ENCODE measurements at regions not wholly inside any gene's neighbourhood (a gene's known extent, or its start where the extent isn't known, plus 50 kb on each side); places are given as distances from the start of the nearest gene placed in this dataset.

DNA sequence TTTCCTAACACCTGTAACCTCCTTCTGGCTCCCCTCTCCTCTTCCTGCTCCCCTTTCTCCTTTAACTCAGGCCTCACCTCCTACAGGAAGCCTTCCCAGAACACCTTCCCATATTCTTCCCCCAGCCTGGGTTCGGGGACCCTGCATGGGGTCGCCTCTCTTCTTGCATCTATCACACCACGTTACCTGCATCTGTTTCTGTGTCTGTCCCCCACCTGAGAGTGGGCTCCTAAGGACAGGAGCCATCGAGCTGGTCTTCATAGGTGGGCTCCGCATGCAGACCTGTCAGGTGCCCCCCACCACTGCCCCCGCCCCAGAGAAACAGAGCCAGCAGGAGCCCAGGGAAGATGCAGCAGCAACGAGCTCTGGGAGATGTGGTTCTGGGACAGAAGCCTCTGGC, 123.2 kb upstream of the GLI2 start:
- no peak for DNase-seq (ENCODE audit: low read depth in 1 of 2, low spot score in 2 of 2)

More for the DNA sequence above, 123.2 kb upstream of the GLI2 start:
- Histone ChIP-seq H2AFZ (ENCODE audit: low read length) (no peak overlapping the region), H2BK12ac (ENCODE audit: low read depth, low read length) (no peak overlapping the region), H3K23me2 (ENCODE audit: low read depth, low read length) (no peaks in the 10 kb centered on the region), H3K56ac (replicated peaks; ENCODE audit: insufficient read length, low read depth, low read length) (no peak overlapping the region), H3K18ac (ENCODE audit: extremely low read depth, low read length) (no peak overlapping the region), H4K91ac (replicated peaks; ENCODE audit: insufficient read length, low read length) (no peak overlapping the region), H3K79me1 (ENCODE audit: low read depth, low read length) (no peaks in the 10 kb centered on the region), H3K79me2 (ENCODE audit: control insufficient read depth in 1 of 2, insufficient read depth in 2 of 2, low read length in 2 of 2) (no peaks in the 10 kb centered on the region), H3K4ac (replicated peaks; ENCODE audit: insufficient read length, low read depth, low read length) (no peak overlapping the region), H3K9ac (replicated peaks in 1 of 4; ENCODE audit: extremely low read depth in 1 of 4, low read depth in 3 of 4, low read length in 3 of 4) (no peak overlapping the region), H3K23ac (ENCODE audit: insufficient read length) (no peak overlapping the region), H3K27ac (ENCODE audit: low read depth, low read length) (no peak overlapping the region), H2AK5ac (ENCODE audit: low read depth, low read length) (no peak overlapping the region), H4K8ac (ENCODE audit: extremely low read depth, insufficient read depth, low read length) (no peak overlapping the region; the same call in 1 of the 2 replicates), H3K36me3 (ENCODE audit: control insufficient read depth in 2 of 4, insufficient read depth in 4 of 4, low read length in 3 of 4) (no peaks in the 10 kb centered on the region), H2BK120ac (replicated peaks; ENCODE audit: low read depth, low read length) (no peak overlapping the region), H3K4me3 (ENCODE audit: extremely low read depth in 1 of 4, insufficient read depth in 2 of 4, low read depth in 3 of 4, low read length in 4 of 4) (no peak overlapping the region), H3K9me3 (ENCODE audit: insufficient read depth in 2 of 2, low read depth in 1 of 2, low read length in 1 of 2) (no peaks in the 10 kb centered on the region), H4K20me1 (replicated peaks in 1 of 2; ENCODE audit: control insufficient read depth in 1 of 2, insufficient read depth in 2 of 2, low read length in 2 of 2) (no peaks in the 10 kb centered on the region), H2BK5ac (ENCODE audit: low read depth, low read length) (no peak overlapping the region), H4K5ac (ENCODE audit: insufficient read length, low read depth, low read length) (no peak overlapping the region), H2BK15ac (ENCODE audit: low read length) (no peak overlapping the region), H3K4me1 (replicated peaks in 1 of 4; ENCODE audit: control insufficient read depth in 3 of 4, insufficient read depth in 4 of 4, low read length in 3 of 4) (peaks cover 0 to 3% (median under 1%) of the 10 kb centered on the region in 4 experiments; a peak in 2 of 7 replicates), H2BK20ac (ENCODE audit: low read length) (no peak overlapping the region), H3K4me2 (ENCODE audit: insufficient read depth in 1 of 2, low read depth in 2 of 2, low read length in 2 of 2) (no peak overlapping the region), H3K14ac (ENCODE audit: insufficient read length) (no peak overlapping the region), H3K27me3 (replicated peaks in 1 of 4; ENCODE audit: control insufficient read depth in 3 of 4, extremely low read depth in 1 of 4, insufficient read depth in 3 of 4, low read length in 3 of 4) (peaks cover 0 to 3% (median 1%) of the 10 kb centered on the region in 4 experiments; a peak in 4 of 7 replicates)
- POLR2A ChIA-PET (ENCODE audit: partially characterized antibody) = interaction anchor here (1.6 kb wide), 1 partner anchor 463 kb away, joined by 3 read pairs; no protein-coding TSS in a partner anchor
- 78% methylated on average over 7 of the region's 7 CpGs; no CpG with 5 or more reads in 1 of the 2 experiments for whole genome bisulfite sequencing, 2 experiments (ENCODE audit: extremely low coverage in 1 of 2, insufficient coverage in 1 of 2, insufficient read length in 1 of 2, insufficient replicate concordance in 2 of 2, low coverage in 1 of 2, low lambda C conversion rate in 2 of 2, missing lambda C conversion rate in 1 of 2)
- no peak for FAIRE-seq
- TF ChIP-seq, protein P1, sequence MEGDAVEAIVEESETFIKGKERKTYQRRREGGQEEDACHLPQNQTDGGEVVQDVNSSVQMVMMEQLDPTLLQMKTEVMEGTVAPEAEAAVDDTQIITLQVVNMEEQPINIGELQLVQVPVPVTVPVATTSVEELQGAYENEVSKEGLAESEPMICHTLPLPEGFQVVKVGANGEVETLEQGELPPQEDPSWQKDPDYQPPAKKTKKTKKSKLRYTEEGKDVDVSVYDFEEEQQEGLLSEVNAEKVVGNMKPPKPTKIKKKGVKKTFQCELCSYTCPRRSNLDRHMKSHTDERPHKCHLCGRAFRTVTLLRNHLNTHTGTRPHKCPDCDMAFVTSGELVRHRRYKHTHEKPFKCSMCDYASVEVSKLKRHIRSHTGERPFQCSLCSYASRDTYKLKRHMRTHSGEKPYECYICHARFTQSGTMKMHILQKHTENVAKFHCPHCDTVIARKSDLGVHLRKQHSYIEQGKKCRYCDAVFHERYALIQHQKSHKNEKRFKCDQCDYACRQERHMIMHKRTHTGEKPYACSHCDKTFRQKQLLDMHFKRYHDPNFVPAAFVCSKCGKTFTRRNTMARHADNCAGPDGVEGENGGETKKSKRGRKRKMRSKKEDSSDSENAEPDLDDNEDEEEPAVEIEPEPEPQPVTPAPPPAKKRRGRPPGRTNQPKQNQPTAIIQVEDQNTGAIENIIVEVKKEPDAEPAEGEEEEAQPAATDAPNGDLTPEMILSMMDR (IDR thresholded peaks at IDR 0.05; ENCODE audit: control extremely low read depth in 1 of 3, insufficient read depth in 1 of 3, low read depth in 1 of 3, low read length in 3 of 3) = no peak
- TF ChIP-seq CBX8 (IDR thresholded peaks at IDR 0.05; ENCODE audit: borderline replicate concordance, low read depth, low read length) = no peak
- no peak for TF ChIP-seq SP2 (IDR thresholded peaks at IDR 0.05; ENCODE audit: low read length)
- TF ChIP-seq NRF1 (IDR thresholded peaks at IDR 0.05; ENCODE audit: low read depth, low read length) = no peak
- no peak for TF ChIP-seq PHF8 (conservative IDR thresholded peaks at IDR 0.05; ENCODE audit: low read depth, low read length)
- no peak for TF ChIP-seq FOSL1 (IDR thresholded peaks at IDR 0.05; ENCODE audit: insufficient read depth, low read depth, low read length)
- no peak for TF ChIP-seq POLR2AphosphoS5 (IDR thresholded peaks at IDR 0.05; ENCODE audit: low read depth, low read length)
- CTCF ChIA-PET (ENCODE audit: partially characterized antibody) = interaction anchor here (0.6 to 2.6 kb wide), 11 partner anchors 10 to 310 kb away, joined by 3 to 11 read pairs (median 4); no protein-coding TSS in a partner anchor
